ENCODE measurements at regions not wholly inside any gene's neighbourhood (a gene's known extent, or its start where the extent isn't known, plus 50 kb on each side); places are given as distances from the start of the nearest gene placed in this dataset.

DNA sequence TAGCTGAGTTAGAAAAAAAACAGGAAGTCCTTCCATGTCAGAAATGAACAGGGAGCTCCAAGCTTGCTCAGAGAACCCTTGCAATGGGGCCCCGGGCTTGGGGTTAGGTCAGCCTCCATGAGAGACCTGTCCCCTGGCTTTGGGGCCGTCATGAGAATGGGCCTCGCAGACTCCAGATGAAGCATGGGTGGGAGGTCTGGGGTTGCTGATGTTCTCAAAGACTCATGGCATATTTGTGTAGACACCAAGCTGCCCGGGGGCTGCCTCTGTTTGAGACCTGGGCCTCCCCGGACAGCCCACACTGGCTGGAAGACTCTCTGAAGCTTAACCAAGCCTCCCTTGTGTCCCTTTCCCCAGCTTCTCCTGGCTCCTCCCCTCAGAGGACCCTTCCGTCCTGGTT, 186.3 kb downstream of the IRX2 start:
- TF ChIP-seq, protein P1, sequence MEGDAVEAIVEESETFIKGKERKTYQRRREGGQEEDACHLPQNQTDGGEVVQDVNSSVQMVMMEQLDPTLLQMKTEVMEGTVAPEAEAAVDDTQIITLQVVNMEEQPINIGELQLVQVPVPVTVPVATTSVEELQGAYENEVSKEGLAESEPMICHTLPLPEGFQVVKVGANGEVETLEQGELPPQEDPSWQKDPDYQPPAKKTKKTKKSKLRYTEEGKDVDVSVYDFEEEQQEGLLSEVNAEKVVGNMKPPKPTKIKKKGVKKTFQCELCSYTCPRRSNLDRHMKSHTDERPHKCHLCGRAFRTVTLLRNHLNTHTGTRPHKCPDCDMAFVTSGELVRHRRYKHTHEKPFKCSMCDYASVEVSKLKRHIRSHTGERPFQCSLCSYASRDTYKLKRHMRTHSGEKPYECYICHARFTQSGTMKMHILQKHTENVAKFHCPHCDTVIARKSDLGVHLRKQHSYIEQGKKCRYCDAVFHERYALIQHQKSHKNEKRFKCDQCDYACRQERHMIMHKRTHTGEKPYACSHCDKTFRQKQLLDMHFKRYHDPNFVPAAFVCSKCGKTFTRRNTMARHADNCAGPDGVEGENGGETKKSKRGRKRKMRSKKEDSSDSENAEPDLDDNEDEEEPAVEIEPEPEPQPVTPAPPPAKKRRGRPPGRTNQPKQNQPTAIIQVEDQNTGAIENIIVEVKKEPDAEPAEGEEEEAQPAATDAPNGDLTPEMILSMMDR (IDR thresholded peaks at IDR 0.05): no peak

DNA sequence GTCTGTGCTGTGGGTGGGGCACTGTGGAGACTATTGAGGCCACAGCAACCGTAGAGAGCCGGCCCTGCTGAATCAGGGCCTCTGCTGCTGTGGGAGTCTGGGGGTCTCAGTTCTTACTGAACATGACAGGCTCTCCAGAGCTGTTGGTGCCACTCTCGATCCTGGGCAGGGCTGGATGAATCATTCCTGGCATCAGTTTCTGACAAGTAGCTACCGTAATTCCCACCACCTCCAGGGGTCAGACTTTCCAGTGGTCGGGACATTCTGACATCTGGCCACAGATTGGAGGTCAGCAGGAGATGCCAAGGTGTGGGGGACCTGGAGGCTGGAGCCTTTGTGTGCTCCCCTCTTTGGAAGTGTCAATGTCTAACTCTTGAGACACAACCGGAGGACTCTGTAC, 188.4 kb downstream of the IRX2 start:
- no peaks in the 10 kb centered on the region for H3K4me1 ChIP-seq
- TF ChIP-seq, protein P1 (IDR thresholded peaks at IDR 0.05): no peak
- H3K4me3 ChIP-seq: no peak overlapping the region
- WGBS, 2 donors: 65 to 76% methylated on average over 6 of the region's 6 CpGs
- H3K27ac ChIP-seq: no peak overlapping the region
- intact Hi-C loops (cut with DNase I): no loop called here
- ATAC-seq (no peak), FAIRE-seq (no peak), DNase-seq (no peak)
- H3K9me3 ChIP-seq: no peaks in the 10 kb centered on the region
- no peaks in the 10 kb centered on the region for H3K36me3 ChIP-seq
- H3K27me3 ChIP-seq: no peaks in the 10 kb centered on the region

More for the DNA sequence above, 186.3 kb downstream of the IRX2 start:
- Histone ChIP-seq H3K4me1 (no peaks in the 10 kb centered on the region), H3K27me3 (no peaks in the 10 kb centered on the region), H3K36me3 (no peaks in the 10 kb centered on the region), H3K4me3 (no peak overlapping the region), H3K27ac (no peak overlapping the region), H3K9me3 (no peaks in the 10 kb centered on the region)
- ATAC-seq (no peak), DNase-seq (no peak), FAIRE-seq (no peak)
- WGBS, 2 donors: 70 to 78% methylated on average over 6 of the region's 6 CpGs
- intact Hi-C loops (cut with DNase I): no loop called here

GRCh38 chr5:2562036-2562435, 189.4 kb downstream of the IRX2 start:
- WGBS, 2 donors: 81 to 87% methylated on average over 13 of the region's 13 CpGs
- intact Hi-C loops (cut with DNase I): no loop called here
- no peak for FAIRE-seq
- no peak overlapping the region for H3K27ac ChIP-seq
- no peak for DNase-seq
- no peaks in the 10 kb centered on the region for H3K36me3 ChIP-seq
- no peaks in the 10 kb centered on the region for H3K9me3 ChIP-seq
- no peak overlapping the region for H3K4me3 ChIP-seq
- TF ChIP-seq, protein P1 (IDR thresholded peaks at IDR 0.05): no peak
- H3K4me1 ChIP-seq: no peaks in the 10 kb centered on the region
- no peak for ATAC-seq
- no peaks in the 10 kb centered on the region for H3K27me3 ChIP-seq

DNA sequence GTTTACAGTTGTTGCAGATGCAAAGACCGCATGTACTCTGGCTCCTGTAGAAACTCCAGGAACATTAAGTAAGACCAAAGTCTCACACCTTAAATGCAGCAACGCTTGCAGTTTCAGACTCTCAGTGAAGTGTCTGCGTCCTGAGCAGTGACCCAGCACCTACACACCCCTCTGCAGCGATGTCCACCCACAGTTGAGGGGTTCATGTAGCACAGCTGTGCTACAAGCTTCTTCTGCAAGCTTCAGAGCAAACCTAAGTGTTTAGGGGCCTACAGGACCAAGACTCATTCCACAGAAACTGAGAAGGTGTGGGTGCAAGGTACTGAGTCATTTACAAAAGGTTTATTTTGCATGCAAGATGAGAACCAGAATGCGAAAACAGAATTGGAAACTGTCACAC, 191.0 kb downstream of the IRX2 start:
- no peak for DNase-seq
- no peak overlapping the region for H3K27ac ChIP-seq
- intact Hi-C loops (cut with DNase I): no loop called here
- ATAC-seq: no peak
- H3K4me1 ChIP-seq: no peaks in the 10 kb centered on the region
- no peaks in the 10 kb centered on the region for H3K27me3 ChIP-seq
- 72 to 76% methylated on average over 5 of the region's 5 CpGs for WGBS, 2 donors
- H3K9me3 ChIP-seq: no peaks in the 10 kb centered on the region
- no peak for FAIRE-seq
- H3K4me3 ChIP-seq: no peak overlapping the region
- no peaks in the 10 kb centered on the region for H3K36me3 ChIP-seq
- TF ChIP-seq, protein P1 (IDR thresholded peaks at IDR 0.05): no peak

DNA sequence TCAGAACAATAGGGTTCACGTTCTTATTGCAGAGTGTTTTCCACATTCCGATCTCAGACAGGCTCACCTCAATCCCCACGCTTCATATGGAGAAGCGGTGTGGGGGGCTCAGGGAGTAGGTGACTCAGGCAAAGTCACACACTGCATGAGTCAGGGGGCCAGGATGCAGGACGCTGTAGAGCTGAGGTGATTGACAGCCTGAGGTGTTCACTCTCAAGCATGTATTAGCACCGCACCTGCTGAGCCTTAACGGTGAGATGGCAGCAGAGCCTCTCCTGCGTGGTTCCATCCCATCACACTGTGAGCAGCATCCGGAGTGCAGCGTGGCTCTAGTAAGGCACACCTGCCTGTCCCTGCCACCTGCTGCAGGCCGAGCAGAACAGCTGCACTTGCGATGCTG, 194.0 kb downstream of the IRX2 start:
- TF ChIP-seq, protein P1 (IDR thresholded peaks at IDR 0.05): no peak
- Histone ChIP-seq H3K9me3 (no peaks in the 10 kb centered on the region), H3K36me3 (no peaks in the 10 kb centered on the region), H3K4me1 (no peaks in the 10 kb centered on the region), H3K4me3 (no peak overlapping the region), H3K27me3 (no peaks in the 10 kb centered on the region), H3K27ac (no peak overlapping the region)
- FAIRE-seq (no peak), ATAC-seq (no peak), DNase-seq (no peak)
- 75 to 82% methylated on average over 12 of the region's 12 CpGs for WGBS, 2 donors
- intact Hi-C loops (cut with DNase I): no loop called here
